Vagina (tissue), 2 donors: ENCODE measurements at regions not wholly inside any gene's neighbourhood (a gene's known extent, or its start where the extent isn't known, plus 50 kb on each side); places are given as distances from the start of the nearest gene placed in this dataset.

ENCODE experiments used
- POLR2A ChIP-seq, 2 donors: fragments of 450-650 bp; IDR thresholded peaks; one replicate each; pipeline ENCODE4 v1.6.1; 2017; ENCODE audit warnings: antibody characterized with exemption in 2 of 2, mild to moderate bottlenecking in 2 of 2, moderate library complexity in 2 of 2
- TF ChIP-seq, protein P1 (sequence below), 3 experiments: fragments of 450-650 bp in 2 of 3; fragments of 200-600 bp in 1 of 3; sonication (generic) in 1 of 3; IDR thresholded peaks; one replicate each; pipeline ENCODE4 v1.5.1; 2017 to 2019; ENCODE audit warnings: antibody characterized with exemption in 3 of 3, mild to moderate bottlenecking in 2 of 3, moderate library complexity in 2 of 3

DNA sequence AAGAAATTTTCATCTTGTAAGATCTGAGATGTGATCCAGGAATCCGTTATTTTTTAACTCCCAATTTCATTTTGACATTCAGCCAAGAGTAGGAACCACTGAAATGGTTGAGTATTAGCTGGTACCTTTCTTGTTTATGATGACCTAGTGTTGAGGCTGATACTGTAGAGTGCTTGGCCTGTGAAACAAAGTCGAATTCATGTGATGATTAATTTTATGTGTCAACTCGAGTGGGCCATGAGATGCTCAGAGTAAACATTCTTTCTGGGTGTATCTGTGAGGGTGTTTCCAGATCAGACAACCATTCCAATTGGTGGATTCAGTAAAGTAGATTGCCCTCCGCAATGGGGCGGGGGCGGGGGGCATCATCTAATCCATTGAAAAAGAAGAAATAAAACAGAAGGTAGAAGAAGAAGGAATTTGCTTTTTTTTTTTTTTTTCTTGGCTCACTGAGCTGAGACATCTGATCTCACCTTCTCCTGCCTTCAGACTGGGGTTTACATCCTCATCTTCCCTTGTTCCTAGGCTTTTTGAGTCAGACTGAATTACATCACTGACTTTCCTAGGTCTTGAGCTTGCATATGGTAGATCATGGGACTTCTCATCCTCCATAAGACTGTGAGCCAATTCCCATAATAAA, 264.6 kb upstream of the KCNJ16 start:
- TF ChIP-seq, protein P1, sequence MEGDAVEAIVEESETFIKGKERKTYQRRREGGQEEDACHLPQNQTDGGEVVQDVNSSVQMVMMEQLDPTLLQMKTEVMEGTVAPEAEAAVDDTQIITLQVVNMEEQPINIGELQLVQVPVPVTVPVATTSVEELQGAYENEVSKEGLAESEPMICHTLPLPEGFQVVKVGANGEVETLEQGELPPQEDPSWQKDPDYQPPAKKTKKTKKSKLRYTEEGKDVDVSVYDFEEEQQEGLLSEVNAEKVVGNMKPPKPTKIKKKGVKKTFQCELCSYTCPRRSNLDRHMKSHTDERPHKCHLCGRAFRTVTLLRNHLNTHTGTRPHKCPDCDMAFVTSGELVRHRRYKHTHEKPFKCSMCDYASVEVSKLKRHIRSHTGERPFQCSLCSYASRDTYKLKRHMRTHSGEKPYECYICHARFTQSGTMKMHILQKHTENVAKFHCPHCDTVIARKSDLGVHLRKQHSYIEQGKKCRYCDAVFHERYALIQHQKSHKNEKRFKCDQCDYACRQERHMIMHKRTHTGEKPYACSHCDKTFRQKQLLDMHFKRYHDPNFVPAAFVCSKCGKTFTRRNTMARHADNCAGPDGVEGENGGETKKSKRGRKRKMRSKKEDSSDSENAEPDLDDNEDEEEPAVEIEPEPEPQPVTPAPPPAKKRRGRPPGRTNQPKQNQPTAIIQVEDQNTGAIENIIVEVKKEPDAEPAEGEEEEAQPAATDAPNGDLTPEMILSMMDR (IDR thresholded peaks at IDR 0.05), result no peak
- TF ChIP-seq POLR2A (IDR thresholded peaks at IDR 0.05), result no peak
